GM12864 (cell line): ENCODE measurements at regions not wholly inside any gene's neighbourhood (a gene's known extent, or its start where the extent isn't known, plus 50 kb on each side); places are given as distances from the start of the nearest gene placed in this dataset.

Experiments
- DNase-seq: peaks from one replicate; pipeline ENCODE4 v3.0.0-alpha.2; 2011; ENCODE audit warnings: low read depth
- H3K4me3 ChIP-seq: 2 replicates; pipeline ENCODE4 v1.5.1; 2011; ENCODE audit warnings: mild to moderate bottlenecking, low read depth, low read length, control low read depth
- CTCF ChIP-seq: IDR thresholded peaks from 2 replicates; pipeline ENCODE4 v1.5.1; 2011; ENCODE audit warnings: low read depth, mild to moderate bottlenecking, moderate library complexity, low read length, control low read depth, inconsistent platforms; ENCODE audit errors: missing control alignments

GRCh38 chr18:47557160-47557559 lies 305.7 kb upstream of the SKOR2 start:
- no peak overlapping the region for H3K4me3 ChIP-seq
- no peak for DNase-seq
- TF ChIP-seq CTCF: no peak

- no peak overlapping the region for H3K4me3 ChIP-seq
- no peak for DNase-seq
- no peak for TF ChIP-seq CTCF
Observed at GRCh38 chr18:47552783-47553182, 301.3 kb upstream of the SKOR2 start.

- no peak for TF ChIP-seq CTCF
- no peak for DNase-seq
- H3K4me3 ChIP-seq: no peak overlapping the region
Observed at GRCh38 chr18:47550611-47551010, 299.2 kb upstream of the SKOR2 start.

GRCh38 chr18:47549021-47549540 lies 297.6 kb upstream of the SKOR2 start:
- H3K4me3 ChIP-seq: no peak overlapping the region
- no peak for DNase-seq
- no peak for TF ChIP-seq CTCF

- DNase-seq: no peak
- H3K4me3 ChIP-seq: no peak overlapping the region
- TF ChIP-seq CTCF: no peak
Observed at GRCh38 chr18:47547539-47548202, 296.2 kb upstream of the SKOR2 start.

- no peak overlapping the region for H3K4me3 ChIP-seq
- DNase-seq: no peak
- TF ChIP-seq CTCF: no peak
Observed at GRCh38 chr18:47545613-47546012, 294.2 kb upstream of the SKOR2 start.

GRCh38 chr18:47543080-47543479 lies 291.6 kb upstream of the SKOR2 start:
- DNase-seq: no peak
- TF ChIP-seq CTCF: no peak
- H3K4me3 ChIP-seq: no peak overlapping the region
